H9 (cell line): ENCODE measurements at regions not wholly inside any gene's neighbourhood (a gene's known extent, or its start where the extent isn't known, plus 50 kb on each side); places are given as distances from the start of the nearest gene placed in this dataset.

Experiments used
- DNase-seq: peaks from one replicate; pipeline ENCODE4 v3.0.0-alpha.2; 2017
- H2AFZ ChIP-seq: one replicate; pipeline ENCODE4 v1.6.1; 2013; ENCODE audit warnings: mild to moderate bottlenecking, low read length, control low read depth, moderate library complexity
- H2AK5ac ChIP-seq: 2 replicates; pipeline ENCODE4 v1.6.1; 2013; ENCODE audit warnings: low read length, control low read depth, mixed read lengths; ENCODE audit not compliant: insufficient read length
- H2BK120ac ChIP-seq: one replicate; pipeline ENCODE4 v1.6.1; 2013; ENCODE audit warnings: low read depth, mild to moderate bottlenecking, low read length, control low read depth, inconsistent platforms; ENCODE audit not compliant: poor library complexity, severe bottlenecking
- H2BK12ac ChIP-seq: 2 replicates; pipeline ENCODE4 v1.6.1; 2013; ENCODE audit warnings: low read length, control low read depth, mixed read lengths, low read depth; ENCODE audit not compliant: insufficient read length
- H2BK15ac ChIP-seq: 2 replicates; pipeline ENCODE4 v1.6.1; 2013; ENCODE audit warnings: low read depth, low read length, control low read depth
- H2BK20ac ChIP-seq: one replicate; pipeline ENCODE4 v1.6.1; 2013; ENCODE audit warnings: low read depth, mild to moderate bottlenecking, low read length, control low read depth, inconsistent platforms; ENCODE audit not compliant: poor library complexity, severe bottlenecking
- H2BK5ac ChIP-seq: 2 replicates; pipeline ENCODE4 v1.6.1; 2013; ENCODE audit warnings: low read length, control low read depth, mixed read lengths; ENCODE audit not compliant: insufficient read length
- H3K14ac ChIP-seq: 2 replicates; pipeline ENCODE4 v1.6.1; 2013; ENCODE audit warnings: low read length, control low read depth; ENCODE audit not compliant: insufficient read depth
- H3K18ac ChIP-seq: 2 replicates; pipeline ENCODE4 v1.6.1; 2013; ENCODE audit warnings: low read depth, mild to moderate bottlenecking, mixed read lengths, low read length, control low read depth; ENCODE audit not compliant: insufficient read length
- H3K23ac ChIP-seq: 2 replicates; pipeline ENCODE4 v1.6.1; 2013; ENCODE audit warnings: low read length, control low read depth, mixed read lengths, low read depth; ENCODE audit not compliant: insufficient read length
- H3K23me2 ChIP-seq: 2 replicates; pipeline ENCODE4 v1.6.1; 2013; ENCODE audit warnings: low read depth, mild to moderate bottlenecking, mixed read lengths, low read length, control low read depth; ENCODE audit not compliant: insufficient read length, poor library complexity, severe bottlenecking
- H3K27ac ChIP-seq: 2 replicates; pipeline ENCODE4 v1.5.1; 2013; ENCODE audit warnings: low read length, control low read depth, mixed read lengths, low read depth; ENCODE audit not compliant: insufficient read length
- H3K27me3 ChIP-seq: 2 replicates; pipeline ENCODE4 v1.6.1; 2013; ENCODE audit warnings: low read length, control low read depth, inconsistent platforms; ENCODE audit not compliant: insufficient read depth
- H3K4ac ChIP-seq: 2 replicates; pipeline ENCODE4 v1.6.1; 2013; ENCODE audit warnings: low read depth, mild to moderate bottlenecking, control low read depth, inconsistent platforms, low read length, moderate library complexity
- H3K4me1 ChIP-seq: 2 replicates; pipeline ENCODE4 v1.6.1; 2013; ENCODE audit warnings: low read length, control low read depth, inconsistent platforms; ENCODE audit not compliant: insufficient read depth
- H3K4me2 ChIP-seq: 2 replicates; pipeline ENCODE4 v1.6.1; 2013; ENCODE audit warnings: low read length, control low read depth, mixed read lengths; ENCODE audit not compliant: insufficient read length, insufficient read depth
- H3K56ac ChIP-seq: 2 replicates; pipeline ENCODE4 v1.6.1; 2013; ENCODE audit warnings: low read depth, mild to moderate bottlenecking, mixed read lengths, low read length, control low read depth; ENCODE audit not compliant: insufficient read length
- H3K79me1 ChIP-seq: 2 replicates; pipeline ENCODE4 v1.6.1; 2013; ENCODE audit warnings: low read depth, mild to moderate bottlenecking, moderate library complexity, low read length, control low read depth, inconsistent platforms; ENCODE audit not compliant: insufficient read depth, poor library complexity, severe bottlenecking
- H3K79me2 ChIP-seq: 2 replicates; pipeline ENCODE4 v1.6.1; 2013; ENCODE audit warnings: low read length, control low read depth, inconsistent platforms; ENCODE audit not compliant: insufficient read depth
- H3K9ac ChIP-seq: 2 replicates; pipeline ENCODE4 v1.6.1; 2013; ENCODE audit warnings: low read length, control low read depth, mixed read lengths; ENCODE audit not compliant: insufficient read length; ENCODE audit errors: extremely low read depth
- H3K9me3 ChIP-seq: one replicate; pipeline ENCODE4 v1.6.1; 2013; ENCODE audit warnings: low read depth, low read length, inconsistent platforms; ENCODE audit not compliant: control insufficient read depth
- H3T11ph ChIP-seq: one replicate; pipeline ENCODE4 v1.6.1; 2013; ENCODE audit warnings: mild to moderate bottlenecking, low read length, control low read depth, inconsistent platforms
- H4K20me1 ChIP-seq: one replicate; pipeline ENCODE4 v1.6.1; 2013; ENCODE audit not compliant: control insufficient read depth, insufficient read length, insufficient read depth
- H4K5ac ChIP-seq: 2 replicates; pipeline ENCODE4 v1.6.1; 2013; ENCODE audit warnings: low read depth, mild to moderate bottlenecking, mixed read lengths, low read length, control low read depth; ENCODE audit not compliant: insufficient read length
- H4K8ac ChIP-seq: replicated peaks from 2 replicates; pipeline ENCODE4 v1.6.1; 2013; ENCODE audit warnings: low read length, control low read depth, mixed read lengths, low read depth; ENCODE audit not compliant: insufficient read length
- H4K91ac ChIP-seq: 2 replicates; pipeline ENCODE4 v1.6.1; 2013; ENCODE audit warnings: low read depth, mild to moderate bottlenecking, moderate library complexity, mixed read lengths, low read length, control low read depth; ENCODE audit not compliant: insufficient read length
- H3K27ac Mint-ChIP-seq, 3 experiments: 2 replicates in 2 of 3; 3 replicates in 1 of 3; pipeline ENCODE4 v1.8.0; 2020 to 2021; ENCODE audit warnings: mixed read lengths in 3 of 3, mild to moderate bottlenecking in 1 of 3, moderate library complexity in 1 of 3
- H3K27me3 Mint-ChIP-seq: 2 replicates; pipeline ENCODE4 v1.8.0; 2021; ENCODE audit warnings: low read depth, mild to moderate bottlenecking, moderate library complexity, mixed read lengths
- H3K36me3 Mint-ChIP-seq, 3 experiments: 2 replicates in 2 of 3; 3 replicates in 1 of 3; pipeline ENCODE4 v1.8.0; 2020 to 2021; ENCODE audit warnings: low read depth in 3 of 3, mixed read lengths in 3 of 3; ENCODE audit not compliant: insufficient read depth in 1 of 3
- H3K4me1 Mint-ChIP-seq, 2 experiments: 2 replicates each; pipeline ENCODE4 v1.8.0; 2020; ENCODE audit warnings: mixed read lengths in 2 of 2
- H3K4me3 Mint-ChIP-seq, 2 experiments: 2 replicates in 1 of 2; 3 replicates in 1 of 2; pipeline ENCODE4 v1.8.0; 2020 to 2021; ENCODE audit warnings: mild to moderate bottlenecking in 2 of 2, mixed read lengths in 2 of 2, moderate library complexity in 1 of 2
- H3K9me3 Mint-ChIP-seq, 2 experiments: 2 replicates in 1 of 2; 3 replicates in 1 of 2; pipeline ENCODE4 v1.8.0; 2020; ENCODE audit warnings: mild to moderate bottlenecking in 2 of 2, mixed read lengths in 2 of 2, moderate library complexity in 1 of 2
- CTCF ChIP-seq: fragments of 200-600 bp; sonication (generic); conservative IDR thresholded peaks from 3 replicates; pipeline ENCODE4 v1.8.0; 2021; ENCODE audit warnings: antibody characterized with exemption, mild to moderate bottlenecking

- Histone ChIP-seq H2AK5ac (no peak overlapping the region), H2BK15ac (no peak overlapping the region), H4K20me1 (no peaks in the 10 kb centered on the region), H3K4me1 (no peaks in the 10 kb centered on the region), H2AFZ (no peak overlapping the region), H3K4me2 (no peak overlapping the region), H4K8ac (no peak overlapping the region), H4K91ac (no peak overlapping the region), H3K27ac (no peak overlapping the region), H2BK20ac (no peak overlapping the region), H3K9me3 (no peaks in the 10 kb centered on the region), H3K56ac (no peak overlapping the region), H3K79me1 (no peaks in the 10 kb centered on the region), H3K14ac (no peak overlapping the region), H3K23ac (no peak overlapping the region), H3T11ph (no peak overlapping the region), H2BK120ac (no peak overlapping the region), H3K79me2 (no peaks in the 10 kb centered on the region), H2BK12ac (no peak overlapping the region), H3K27me3 (no peaks in the 10 kb centered on the region), H3K23me2 (no peaks in the 10 kb centered on the region), H3K4ac (no peak overlapping the region), H2BK5ac (no peak overlapping the region), H3K18ac (no peak overlapping the region), H4K5ac (no peak overlapping the region), H3K9ac (no peak overlapping the region)
- DNase-seq = no peak
- H3K36me3 Mint-ChIP-seq = no peaks in the 10 kb centered on the region; a peak in 1 of 7 replicates
- no peaks in the 10 kb centered on the region for H3K9me3 Mint-ChIP-seq
- H3K4me1 Mint-ChIP-seq = no peaks in the 10 kb centered on the region
- H3K27ac Mint-ChIP-seq = no peak overlapping the region
- TF ChIP-seq CTCF = no peak
- no peak overlapping the region for H3K4me3 Mint-ChIP-seq
- H3K27me3 Mint-ChIP-seq = no peaks in the 10 kb centered on the region
Observed at GRCh38 chr3:70426071-70426470, 113.6 kb upstream of the MDFIC2 start.
